ENCODE measurements at regions not wholly inside any gene's neighbourhood (a gene's known extent, or its start where the extent isn't known, plus 50 kb on each side); places are given as distances from the start of the nearest gene placed in this dataset.

GRCh38 chr4:42816880-42817400, 75.6 kb upstream of the GRXCR1 start:
- H3K4me1 ChIP-seq: no peaks in the 10 kb centered on the region
- no peak for TF ChIP-seq POLR2A (IDR thresholded peaks at IDR 0.05)
- no peak for TF ChIP-seq EP300 (IDR thresholded peaks at IDR 0.05)
- TF ChIP-seq, protein P1, sequence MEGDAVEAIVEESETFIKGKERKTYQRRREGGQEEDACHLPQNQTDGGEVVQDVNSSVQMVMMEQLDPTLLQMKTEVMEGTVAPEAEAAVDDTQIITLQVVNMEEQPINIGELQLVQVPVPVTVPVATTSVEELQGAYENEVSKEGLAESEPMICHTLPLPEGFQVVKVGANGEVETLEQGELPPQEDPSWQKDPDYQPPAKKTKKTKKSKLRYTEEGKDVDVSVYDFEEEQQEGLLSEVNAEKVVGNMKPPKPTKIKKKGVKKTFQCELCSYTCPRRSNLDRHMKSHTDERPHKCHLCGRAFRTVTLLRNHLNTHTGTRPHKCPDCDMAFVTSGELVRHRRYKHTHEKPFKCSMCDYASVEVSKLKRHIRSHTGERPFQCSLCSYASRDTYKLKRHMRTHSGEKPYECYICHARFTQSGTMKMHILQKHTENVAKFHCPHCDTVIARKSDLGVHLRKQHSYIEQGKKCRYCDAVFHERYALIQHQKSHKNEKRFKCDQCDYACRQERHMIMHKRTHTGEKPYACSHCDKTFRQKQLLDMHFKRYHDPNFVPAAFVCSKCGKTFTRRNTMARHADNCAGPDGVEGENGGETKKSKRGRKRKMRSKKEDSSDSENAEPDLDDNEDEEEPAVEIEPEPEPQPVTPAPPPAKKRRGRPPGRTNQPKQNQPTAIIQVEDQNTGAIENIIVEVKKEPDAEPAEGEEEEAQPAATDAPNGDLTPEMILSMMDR (IDR thresholded peaks at IDR 0.05): no peak
- TF ChIP-seq POLR2AphosphoS5 (IDR thresholded peaks at IDR 0.05): no peak
- intact Hi-C loops (cut with DNase I): no loop called here
- H3K9me3 ChIP-seq: no peaks in the 10 kb centered on the region
- no peak overlapping the region for H3K27ac ChIP-seq
- no peaks in the 10 kb centered on the region for H3K36me3 ChIP-seq
- 76 to 77% methylated on average over 8 of the region's 8 CpGs for WGBS, 2 donors
- no peaks in the 10 kb centered on the region for H3K27me3 ChIP-seq
- no peak overlapping the region for H3K4me3 ChIP-seq
- no peak for DNase-seq

DNA sequence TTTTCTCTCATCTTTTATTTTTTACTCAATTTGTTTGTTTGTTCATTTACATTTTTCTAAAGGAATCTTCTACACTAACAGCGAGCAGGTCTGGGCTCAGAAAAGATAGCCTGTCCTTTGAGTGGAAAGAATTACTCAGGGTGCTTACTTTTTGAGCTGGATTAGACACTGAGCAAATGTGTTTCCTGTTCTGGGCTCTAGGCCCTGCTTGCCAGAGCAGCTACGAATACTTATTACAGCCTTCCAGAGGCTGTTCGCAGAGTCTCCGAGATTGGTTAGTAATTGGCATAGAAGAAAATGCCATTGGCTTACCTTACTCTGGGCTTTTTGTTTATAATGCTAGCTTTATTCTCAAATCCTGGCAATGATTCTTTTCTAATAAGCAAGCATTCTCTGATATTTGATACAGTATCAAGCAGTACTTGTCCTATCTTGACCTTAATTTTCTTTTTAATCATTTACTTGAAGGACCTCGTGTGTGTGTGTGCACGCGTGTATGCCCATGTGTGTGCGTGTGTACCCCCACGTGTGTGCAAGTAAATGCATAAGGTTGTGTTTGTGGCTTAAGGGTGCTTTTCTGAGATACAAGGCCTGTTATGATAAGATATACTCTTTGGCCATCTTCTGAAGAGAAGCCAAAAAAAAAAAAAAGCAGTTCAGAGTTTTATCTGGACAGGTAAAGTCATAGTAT, 76.2 kb upstream of the GRXCR1 start:
- H3K4me3 ChIP-seq: no peak overlapping the region
- H3K27me3 ChIP-seq: no peaks in the 10 kb centered on the region
- no peaks in the 10 kb centered on the region for H3K4me1 ChIP-seq
- DNase-seq: no peak
- TF ChIP-seq EP300 (IDR thresholded peaks at IDR 0.05) (no peak), POLR2A (IDR thresholded peaks at IDR 0.05) (no peak), POLR2AphosphoS5 (IDR thresholded peaks at IDR 0.05) (no peak)
- TF ChIP-seq, protein P1 (IDR thresholded peaks at IDR 0.05): no peak
- 67% methylated on average over 9 of the region's 9 CpGs for WGBS, 2 donors
- intact Hi-C loops (cut with DNase I): no loop called here
- H3K27ac ChIP-seq: no peak overlapping the region
- no peaks in the 10 kb centered on the region for H3K36me3 ChIP-seq
- H3K9me3 ChIP-seq: no peaks in the 10 kb centered on the region

DNA sequence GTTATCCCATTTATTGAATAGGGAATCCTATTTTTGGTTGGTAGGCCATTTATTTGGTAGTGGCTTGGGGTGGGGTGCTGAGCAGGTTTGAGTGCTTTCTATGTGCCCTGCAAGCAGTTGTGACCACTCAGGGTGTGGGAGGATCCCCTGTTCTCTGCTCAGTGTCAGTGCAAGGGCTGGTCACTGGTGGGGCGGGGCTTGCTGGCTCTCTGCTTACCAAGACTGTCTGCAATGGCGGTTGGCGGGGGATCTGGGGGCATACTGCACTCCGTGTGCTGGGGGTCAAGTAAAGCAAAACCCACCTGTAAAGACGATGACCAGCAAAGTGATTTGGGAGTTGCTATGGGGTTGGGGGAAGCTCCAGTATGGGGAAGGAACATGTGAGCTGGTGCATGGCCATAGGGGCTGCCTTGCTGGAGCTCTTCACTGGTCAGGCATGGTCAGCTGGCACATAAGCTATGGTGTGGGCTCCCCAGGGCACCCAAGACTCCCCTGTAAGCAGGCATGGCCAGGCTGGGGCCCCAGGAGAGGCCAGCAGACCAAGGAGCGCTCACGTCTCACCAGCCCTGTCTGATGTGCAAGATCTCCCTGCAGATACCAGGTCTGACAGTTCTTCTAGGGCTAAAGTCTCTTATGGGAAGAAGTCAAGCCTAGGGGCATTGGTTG, 83.0 kb upstream of the GRXCR1 start:
- no peak for TF ChIP-seq POLR2A (IDR thresholded peaks at IDR 0.05)
- TF ChIP-seq, protein P1 (IDR thresholded peaks at IDR 0.05): no peak
- no peak for TF ChIP-seq EP300 (IDR thresholded peaks at IDR 0.05)
- TF ChIP-seq POLR2AphosphoS5 (IDR thresholded peaks at IDR 0.05): no peak
- WGBS, 2 donors: 91 to 92% methylated on average over 7 of the region's 7 CpGs
- H3K4me1 ChIP-seq: no peaks in the 10 kb centered on the region
- H3K4me3 ChIP-seq: no peak overlapping the region
- DNase-seq: no peak
- no peak overlapping the region for H3K27ac ChIP-seq
- H3K9me3 ChIP-seq: no peaks in the 10 kb centered on the region
- H3K36me3 ChIP-seq: no peaks in the 10 kb centered on the region
- intact Hi-C loops (cut with DNase I): no loop called here
- no peaks in the 10 kb centered on the region for H3K27me3 ChIP-seq

- TF ChIP-seq, protein P1 (IDR thresholded peaks at IDR 0.05): no peak
- TF ChIP-seq POLR2A (IDR thresholded peaks at IDR 0.05) (no peak), POLR2AphosphoS5 (IDR thresholded peaks at IDR 0.05) (no peak), EP300 (IDR thresholded peaks at IDR 0.05) (no peak)
- Histone ChIP-seq H3K36me3 (no peaks in the 10 kb centered on the region), H3K4me3 (no peak overlapping the region), H3K27ac (no peak overlapping the region), H3K27me3 (no peaks in the 10 kb centered on the region), H3K9me3 (peaks cover 0 to 15% (median 10%) of the 10 kb centered on the region in 4 donors), H3K4me1 (no peaks in the 10 kb centered on the region)
- 75 to 92% methylated on average over 3 of the region's 3 CpGs for WGBS, 2 donors
- intact Hi-C loops (cut with DNase I): no loop called here
- no peak for DNase-seq
These were observed 86.1 kb upstream of the GRXCR1 start for GRCh38 chr4:42806303-42806835.

Measured in sigmoid colon (tissue), 6 donors.